ENCODE measurements at regions not wholly inside any gene's neighbourhood (a gene's known extent, or its start where the extent isn't known, plus 50 kb on each side); places are given as distances from the start of the nearest gene placed in this dataset.

DNA sequence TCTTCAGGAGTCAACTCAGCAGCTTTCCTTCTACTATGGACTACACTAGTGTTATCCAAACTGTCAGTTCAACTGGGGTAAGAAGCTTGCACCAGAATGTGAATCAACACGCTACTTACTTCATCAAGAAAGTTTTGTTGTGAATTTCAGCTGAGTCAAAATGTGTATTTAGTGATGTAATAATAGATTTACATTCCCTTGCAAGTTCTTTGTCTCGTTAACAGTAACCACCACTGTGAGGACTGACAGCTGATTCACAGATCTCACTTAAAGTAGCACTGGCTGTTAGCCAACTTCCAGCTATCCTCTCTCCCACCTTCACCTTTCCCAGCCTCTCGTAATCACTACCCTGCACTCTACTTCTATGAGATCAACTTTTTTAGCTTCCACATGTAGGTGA, 445.3 kb downstream of the NTRK2 start:
- no peaks in the 10 kb centered on the region for H3K27me3 ChIP-seq (ENCODE audit: insufficient read depth, low read depth, low read length)
- H3K36me3 ChIP-seq (ENCODE audit: insufficient read depth, low read length) = no peaks in the 10 kb centered on the region
- H4K20me1 ChIP-seq (ENCODE audit: insufficient read depth) = no peaks in the 10 kb centered on the region
- H3K79me2 ChIP-seq (replicated peaks; ENCODE audit: insufficient read depth, low read length) = no peaks in the 10 kb centered on the region
- H2AFZ ChIP-seq (ENCODE audit: low read depth, low read length) = no peak overlapping the region
- no peak for TF ChIP-seq SMC3 (conservative IDR thresholded peaks at IDR 0.05; ENCODE audit: poor library complexity)
- no peak for TF ChIP-seq POLR2AphosphoS5 (IDR thresholded peaks at IDR 0.05)
- no peak for TF ChIP-seq RAD21 (conservative IDR thresholded peaks at IDR 0.05)
- no peak for TF ChIP-seq MXI1 (conservative IDR thresholded peaks at IDR 0.05; ENCODE audit: poor library complexity, severe bottlenecking)
- no peak for TF ChIP-seq REST (IDR thresholded peaks at IDR 0.05; ENCODE audit: borderline replicate concordance)
- TF ChIP-seq EP300 (conservative IDR thresholded peaks at IDR 0.05; ENCODE audit: poor library complexity, severe bottlenecking) = no peak
- TF ChIP-seq TAF1 (IDR thresholded peaks at IDR 0.05; ENCODE audit: low read depth) = no peak
- no peak for TF ChIP-seq EZH2 (IDR thresholded peaks at IDR 0.05; ENCODE audit: borderline replicate concordance, insufficient read depth, low read length, poor library complexity, severe bottlenecking)
- TF ChIP-seq, protein P1, sequence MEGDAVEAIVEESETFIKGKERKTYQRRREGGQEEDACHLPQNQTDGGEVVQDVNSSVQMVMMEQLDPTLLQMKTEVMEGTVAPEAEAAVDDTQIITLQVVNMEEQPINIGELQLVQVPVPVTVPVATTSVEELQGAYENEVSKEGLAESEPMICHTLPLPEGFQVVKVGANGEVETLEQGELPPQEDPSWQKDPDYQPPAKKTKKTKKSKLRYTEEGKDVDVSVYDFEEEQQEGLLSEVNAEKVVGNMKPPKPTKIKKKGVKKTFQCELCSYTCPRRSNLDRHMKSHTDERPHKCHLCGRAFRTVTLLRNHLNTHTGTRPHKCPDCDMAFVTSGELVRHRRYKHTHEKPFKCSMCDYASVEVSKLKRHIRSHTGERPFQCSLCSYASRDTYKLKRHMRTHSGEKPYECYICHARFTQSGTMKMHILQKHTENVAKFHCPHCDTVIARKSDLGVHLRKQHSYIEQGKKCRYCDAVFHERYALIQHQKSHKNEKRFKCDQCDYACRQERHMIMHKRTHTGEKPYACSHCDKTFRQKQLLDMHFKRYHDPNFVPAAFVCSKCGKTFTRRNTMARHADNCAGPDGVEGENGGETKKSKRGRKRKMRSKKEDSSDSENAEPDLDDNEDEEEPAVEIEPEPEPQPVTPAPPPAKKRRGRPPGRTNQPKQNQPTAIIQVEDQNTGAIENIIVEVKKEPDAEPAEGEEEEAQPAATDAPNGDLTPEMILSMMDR (IDR thresholded peaks at IDR 0.05; ENCODE audit: poor library complexity, severe bottlenecking) = no peak
- H3F3A ChIP-seq (ENCODE audit: insufficient read depth, low read length, poor library complexity, severe bottlenecking) = no peaks in the 10 kb centered on the region
- H3K4me3 ChIP-seq (ENCODE audit: low read length) = no peak overlapping the region
- no peak overlapping the region for H3K4me2 ChIP-seq (ENCODE audit: low read length)
- H3K9ac ChIP-seq (ENCODE audit: low read length) = no peak overlapping the region
- no peaks in the 10 kb centered on the region for H3K9me2 ChIP-seq (ENCODE audit: insufficient read depth, low read length)
- no peaks in the 10 kb centered on the region for H3K9me3 ChIP-seq (ENCODE audit: low read length)
- H3K27ac ChIP-seq (ENCODE audit: low read length) = no peak overlapping the region

DNA sequence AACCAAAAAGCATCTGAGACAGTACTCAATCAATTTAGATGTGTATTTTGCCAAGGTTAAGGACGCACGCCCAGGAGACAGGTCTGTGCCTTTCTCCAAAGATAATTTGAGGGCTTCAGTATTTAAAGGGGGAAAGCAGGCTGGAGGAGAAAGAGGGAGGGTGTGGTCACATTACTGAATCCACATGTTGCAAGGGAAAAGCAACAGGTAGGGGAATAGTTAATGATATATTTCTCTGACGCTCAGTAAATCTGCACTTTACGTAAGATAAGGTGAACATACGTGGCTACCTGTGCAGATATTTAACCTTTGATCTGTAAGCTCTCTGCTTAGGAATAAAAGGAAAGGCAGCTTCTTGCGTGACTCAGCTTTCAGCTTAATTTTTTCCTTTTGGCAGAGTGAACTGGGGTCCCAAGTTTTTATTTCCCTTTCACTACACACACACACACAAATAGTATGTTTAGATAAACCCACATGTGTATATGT, 443.4 kb downstream of the NTRK2 start:
- H3K27ac ChIP-seq (ENCODE audit: low read length) = no peak overlapping the region
- no peak overlapping the region for H3K4me2 ChIP-seq (ENCODE audit: low read length)
- H3F3A ChIP-seq (ENCODE audit: insufficient read depth, low read length, poor library complexity, severe bottlenecking) = no peaks in the 10 kb centered on the region
- H3K27me3 ChIP-seq (ENCODE audit: insufficient read depth, low read depth, low read length) = no peaks in the 10 kb centered on the region
- no peaks in the 10 kb centered on the region for H4K20me1 ChIP-seq (ENCODE audit: insufficient read depth)
- no peak overlapping the region for H3K9ac ChIP-seq (ENCODE audit: low read length)
- TF ChIP-seq SMC3 (conservative IDR thresholded peaks at IDR 0.05; ENCODE audit: poor library complexity) = no peak
- TF ChIP-seq REST (IDR thresholded peaks at IDR 0.05; ENCODE audit: borderline replicate concordance) = no peak
- no peak for TF ChIP-seq EZH2 (IDR thresholded peaks at IDR 0.05; ENCODE audit: borderline replicate concordance, insufficient read depth, low read length, poor library complexity, severe bottlenecking)
- TF ChIP-seq EP300 (conservative IDR thresholded peaks at IDR 0.05; ENCODE audit: poor library complexity, severe bottlenecking) = no peak
- TF ChIP-seq TAF1 (IDR thresholded peaks at IDR 0.05; ENCODE audit: low read depth) = no peak
- TF ChIP-seq, protein P1 (IDR thresholded peaks at IDR 0.05; ENCODE audit: poor library complexity, severe bottlenecking) = no peak
- TF ChIP-seq MXI1 (conservative IDR thresholded peaks at IDR 0.05; ENCODE audit: poor library complexity, severe bottlenecking) = no peak
- TF ChIP-seq RAD21 (conservative IDR thresholded peaks at IDR 0.05) = no peak
- TF ChIP-seq POLR2AphosphoS5 (IDR thresholded peaks at IDR 0.05) = no peak
- no peaks in the 10 kb centered on the region for H3K36me3 ChIP-seq (ENCODE audit: insufficient read depth, low read length)
- no peaks in the 10 kb centered on the region for H3K9me2 ChIP-seq (ENCODE audit: insufficient read depth, low read length)
- no peaks in the 10 kb centered on the region for H3K79me2 ChIP-seq (replicated peaks; ENCODE audit: insufficient read depth, low read length)
- no peak overlapping the region for H3K4me3 ChIP-seq (ENCODE audit: low read length)
- H3K9me3 ChIP-seq (ENCODE audit: low read length) = no peaks in the 10 kb centered on the region
- H2AFZ ChIP-seq (ENCODE audit: low read depth, low read length) = no peak overlapping the region
